IMR-90 (cell line): ENCODE measurements at regions not wholly inside any gene's neighbourhood (a gene's known extent, or its start where the extent isn't known, plus 50 kb on each side); places are given as distances from the start of the nearest gene placed in this dataset.

Source experiments
- CTCF ChIP-seq: conservative IDR thresholded peaks from 2 replicates; pipeline ENCODE4 v1.5.1; 2012; ENCODE audit warnings: mild to moderate bottlenecking, low read depth, low read length, improper control_type of control experiment
- RAD21 ChIP-seq: IDR thresholded peaks from 2 replicates; pipeline ENCODE4 v1.6.1; 2012; ENCODE audit warnings: low read length, improper control_type of control experiment
- RFX5 ChIP-seq: IDR thresholded peaks from 2 replicates; pipeline ENCODE4 v1.8.0; 2012; ENCODE audit warnings: low read depth, mild to moderate bottlenecking, low read length, moderate library complexity
- SMC3 ChIP-seq: fragments of 150-350 bp; IDR thresholded peaks from 2 replicates; pipeline ENCODE4 v1.6.1; 2016; ENCODE audit warnings: low read depth, mild to moderate bottlenecking, antibody characterized with exemption, low read length, moderate library complexity

GRCh38 chr18:38445804-38446145 is 880.2 kb upstream of the CELF4 start:
- no peak for TF ChIP-seq RAD21
- TF ChIP-seq CTCF: no peak
- no peak for TF ChIP-seq RFX5
- no peak for TF ChIP-seq SMC3
